ENCODE measurements at regions not wholly inside any gene's neighbourhood (a gene's known extent, or its start where the extent isn't known, plus 50 kb on each side); places are given as distances from the start of the nearest gene placed in this dataset.

DNA sequence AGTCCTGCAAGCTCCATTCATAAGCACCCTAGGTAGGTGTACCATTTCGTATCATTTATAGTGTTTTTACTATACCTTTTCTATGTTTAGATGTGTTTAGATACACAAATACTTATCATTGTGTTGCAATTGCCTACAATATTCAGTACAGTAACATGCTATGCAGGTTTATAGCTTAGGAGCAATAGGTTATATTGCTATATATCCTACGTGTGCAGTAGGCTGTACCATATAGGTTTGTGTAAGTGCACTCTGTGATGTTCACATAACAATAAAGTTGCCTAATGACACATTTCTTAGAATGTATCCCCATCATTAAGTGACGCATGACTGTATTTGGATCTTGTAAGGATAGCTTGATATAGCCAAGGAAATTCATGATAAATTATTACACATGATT, 88.6 kb upstream of the CDH20 start:
- no peaks in the 10 kb centered on the region for H3K9me3 Mint-ChIP-seq (ENCODE audit: unreplicated experiment)
- H3K4me2 ChIP-seq (ENCODE audit: low read length): no peak overlapping the region
- H3K4me1 Mint-ChIP-seq (ENCODE audit: low read depth, unreplicated experiment): no peaks in the 10 kb centered on the region
- H3K9me3 ChIP-seq (ENCODE audit: insufficient read depth, low read depth, low read length): no peaks in the 10 kb centered on the region
- no peak overlapping the region for H3K4me3 Mint-ChIP-seq (ENCODE audit: unreplicated experiment)
- TF ChIP-seq, protein P1, sequence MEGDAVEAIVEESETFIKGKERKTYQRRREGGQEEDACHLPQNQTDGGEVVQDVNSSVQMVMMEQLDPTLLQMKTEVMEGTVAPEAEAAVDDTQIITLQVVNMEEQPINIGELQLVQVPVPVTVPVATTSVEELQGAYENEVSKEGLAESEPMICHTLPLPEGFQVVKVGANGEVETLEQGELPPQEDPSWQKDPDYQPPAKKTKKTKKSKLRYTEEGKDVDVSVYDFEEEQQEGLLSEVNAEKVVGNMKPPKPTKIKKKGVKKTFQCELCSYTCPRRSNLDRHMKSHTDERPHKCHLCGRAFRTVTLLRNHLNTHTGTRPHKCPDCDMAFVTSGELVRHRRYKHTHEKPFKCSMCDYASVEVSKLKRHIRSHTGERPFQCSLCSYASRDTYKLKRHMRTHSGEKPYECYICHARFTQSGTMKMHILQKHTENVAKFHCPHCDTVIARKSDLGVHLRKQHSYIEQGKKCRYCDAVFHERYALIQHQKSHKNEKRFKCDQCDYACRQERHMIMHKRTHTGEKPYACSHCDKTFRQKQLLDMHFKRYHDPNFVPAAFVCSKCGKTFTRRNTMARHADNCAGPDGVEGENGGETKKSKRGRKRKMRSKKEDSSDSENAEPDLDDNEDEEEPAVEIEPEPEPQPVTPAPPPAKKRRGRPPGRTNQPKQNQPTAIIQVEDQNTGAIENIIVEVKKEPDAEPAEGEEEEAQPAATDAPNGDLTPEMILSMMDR (IDR thresholded peaks at IDR 0.05; ENCODE audit: insufficient read depth, low read depth, low read length): no peak
- TF ChIP-seq EZH2 (IDR thresholded peaks at IDR 0.05; ENCODE audit: insufficient read depth, low read length): no peak
- no peak overlapping the region for H3K27ac ChIP-seq (ENCODE audit: low read depth, low read length)
- no peaks in the 10 kb centered on the region for H3K36me3 Mint-ChIP-seq (ENCODE audit: low read depth, unreplicated experiment)
- no peaks in the 10 kb centered on the region for H3K79me2 ChIP-seq (ENCODE audit: insufficient read depth, low read length)
- peaks cover 13% of the 10 kb centered on the region for H3K27me3 Mint-ChIP-seq (ENCODE audit: low read depth, unreplicated experiment)
- DNase-seq (ENCODE audit: low read depth): no peak
- FAIRE-seq: no peak
- H4K20me1 ChIP-seq (ENCODE audit: insufficient read depth, low read length): no peaks in the 10 kb centered on the region
- H2AFZ ChIP-seq (ENCODE audit: low read depth, low read length): no peak overlapping the region
- no peak overlapping the region for H3K27ac Mint-ChIP-seq (ENCODE audit: unreplicated experiment)
- no peaks in the 10 kb centered on the region for H3K27me3 ChIP-seq (ENCODE audit: insufficient read depth, low read length)
- H3K4me1 ChIP-seq (ENCODE audit: insufficient read depth, low read length): no peaks in the 10 kb centered on the region
- H3K36me3 ChIP-seq (ENCODE audit: insufficient read depth, low read length): no peaks in the 10 kb centered on the region
- no peak overlapping the region for H3K4me3 ChIP-seq (ENCODE audit: insufficient read depth, low read depth, low read length)
- H3K9ac ChIP-seq (ENCODE audit: low read length): no peak overlapping the region

DNA sequence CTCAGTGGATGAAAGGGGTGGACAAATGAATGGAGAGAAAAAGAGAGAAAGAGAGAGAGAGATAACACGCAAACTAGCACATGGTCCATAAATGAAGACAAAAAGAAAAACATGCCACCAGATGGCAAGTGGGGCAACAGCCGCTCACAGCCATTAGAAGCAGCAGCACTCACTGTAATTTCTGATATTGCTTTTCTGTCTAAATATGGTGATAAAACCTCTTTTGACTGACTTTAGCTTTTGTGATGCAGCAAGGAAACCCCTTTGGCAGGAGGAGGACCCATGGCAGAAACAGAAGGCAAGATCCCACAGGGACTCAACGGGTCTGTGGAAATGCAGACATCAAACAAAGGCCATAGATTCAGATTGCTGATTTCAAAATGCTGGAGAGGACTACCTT, 88.0 kb upstream of the CDH20 start:
- H3K9me3 ChIP-seq (ENCODE audit: insufficient read depth, low read depth, low read length): no peaks in the 10 kb centered on the region

DNA sequence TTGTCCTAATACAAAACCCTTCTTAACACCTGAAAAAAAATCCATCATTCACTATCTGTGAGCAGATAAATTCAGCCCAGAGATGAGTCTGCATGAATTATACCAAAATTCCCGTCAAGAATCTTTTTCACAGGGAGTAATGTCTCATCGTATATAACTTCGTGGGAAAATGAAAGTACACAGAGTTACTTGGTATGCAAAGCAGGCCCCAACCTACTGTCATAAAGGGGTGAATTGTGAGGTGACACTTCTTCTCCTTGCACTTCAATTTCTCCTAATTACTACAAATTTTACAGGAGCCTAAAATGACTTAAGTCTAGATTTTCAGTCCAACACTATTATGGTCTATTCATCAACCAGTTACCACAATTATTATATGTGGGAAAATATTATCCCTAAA, 84.6 kb upstream of the CDH20 start:
- TF ChIP-seq EZH2 (IDR thresholded peaks at IDR 0.05; ENCODE audit: insufficient read depth, low read length): no peak
- TF ChIP-seq, protein P1 (IDR thresholded peaks at IDR 0.05; ENCODE audit: insufficient read depth, low read depth, low read length): no peak
- Mint-ChIP-seq H3K4me1 (ENCODE audit: low read depth, unreplicated experiment) (no peaks in the 10 kb centered on the region), H3K4me3 (ENCODE audit: unreplicated experiment) (no peak overlapping the region), H3K36me3 (ENCODE audit: low read depth, unreplicated experiment) (no peaks in the 10 kb centered on the region), H3K27ac (ENCODE audit: unreplicated experiment) (no peak overlapping the region), H3K9me3 (ENCODE audit: unreplicated experiment) (no peaks in the 10 kb centered on the region), H3K27me3 (ENCODE audit: low read depth, unreplicated experiment) (peaks cover 8% of the 10 kb centered on the region)
- Histone ChIP-seq H3K36me3 (ENCODE audit: insufficient read depth, low read length) (no peaks in the 10 kb centered on the region), H4K20me1 (ENCODE audit: insufficient read depth, low read length) (no peaks in the 10 kb centered on the region), H3K4me3 (ENCODE audit: insufficient read depth, low read depth, low read length) (no peak overlapping the region), H3K79me2 (ENCODE audit: insufficient read depth, low read length) (no peaks in the 10 kb centered on the region), H3K9ac (ENCODE audit: low read length) (no peak overlapping the region), H3K27me3 (ENCODE audit: insufficient read depth, low read length) (no peaks in the 10 kb centered on the region), H3K9me3 (ENCODE audit: insufficient read depth, low read depth, low read length) (no peaks in the 10 kb centered on the region), H3K27ac (ENCODE audit: low read depth, low read length) (no peak overlapping the region), H3K4me1 (ENCODE audit: insufficient read depth, low read length) (no peaks in the 10 kb centered on the region), H2AFZ (ENCODE audit: low read depth, low read length) (no peak overlapping the region), H3K4me2 (ENCODE audit: low read length) (no peak overlapping the region)
- DNase-seq (ENCODE audit: low read depth): no peak
- no peak for FAIRE-seq

More for the DNA sequence above, 88.0 kb upstream of the CDH20 start:
- Mint-ChIP-seq H3K4me3 (ENCODE audit: unreplicated experiment) (no peak overlapping the region), H3K27ac (ENCODE audit: unreplicated experiment) (no peak overlapping the region), H3K27me3 (ENCODE audit: low read depth, unreplicated experiment) (peaks cover 8% of the 10 kb centered on the region), H3K4me1 (ENCODE audit: low read depth, unreplicated experiment) (no peaks in the 10 kb centered on the region), H3K9me3 (ENCODE audit: unreplicated experiment) (no peaks in the 10 kb centered on the region), H3K36me3 (ENCODE audit: low read depth, unreplicated experiment) (no peaks in the 10 kb centered on the region)
- H3K4me1 ChIP-seq (ENCODE audit: insufficient read depth, low read length): no peaks in the 10 kb centered on the region
- H3K27me3 ChIP-seq (ENCODE audit: insufficient read depth, low read length): no peaks in the 10 kb centered on the region
- H3K36me3 ChIP-seq (ENCODE audit: insufficient read depth, low read length): no peaks in the 10 kb centered on the region
- no peak for FAIRE-seq
- TF ChIP-seq EZH2 (IDR thresholded peaks at IDR 0.05; ENCODE audit: insufficient read depth, low read length): no peak
- TF ChIP-seq, protein P1 (IDR thresholded peaks at IDR 0.05; ENCODE audit: insufficient read depth, low read depth, low read length): no peak
- no peak overlapping the region for H3K4me3 ChIP-seq (ENCODE audit: insufficient read depth, low read depth, low read length)
- no peak overlapping the region for H3K4me2 ChIP-seq (ENCODE audit: low read length)
- no peak overlapping the region for H3K27ac ChIP-seq (ENCODE audit: low read depth, low read length)
- no peak for DNase-seq (ENCODE audit: low read depth)
- H4K20me1 ChIP-seq (ENCODE audit: insufficient read depth, low read length): no peaks in the 10 kb centered on the region
- no peak overlapping the region for H3K9ac ChIP-seq (ENCODE audit: low read length)
- no peaks in the 10 kb centered on the region for H3K79me2 ChIP-seq (ENCODE audit: insufficient read depth, low read length)
- no peak overlapping the region for H2AFZ ChIP-seq (ENCODE audit: low read depth, low read length)

All from astrocyte (in vitro differentiated cells and primary cell).